ENCODE measurements at regions not wholly inside any gene's neighbourhood (a gene's known extent, or its start where the extent isn't known, plus 50 kb on each side); places are given as distances from the start of the nearest gene placed in this dataset.
"Not testable (repeated sequence)": the region's sequence is repeated elsewhere in the genome, so short reads cannot be mapped to it uniquely, and the experiment has no call there.

GRCh38 chr1:5684791-5685190, 307.4 kb downstream of the NPHP4 start:
- no peak for DNase-seq

GRCh38 chr1:5683446-5683845, 308.8 kb downstream of the NPHP4 start:
- no peak for DNase-seq

GRCh38 chr1:5682626-5683225, 309.5 kb downstream of the NPHP4 start:
- no peak for DNase-seq

GRCh38 chr1:5681654-5682053, 310.6 kb downstream of the NPHP4 start:
- DNase-seq, result no peak

GRCh38 chr1:5680600-5680999, 311.6 kb downstream of the NPHP4 start:
- no peak for DNase-seq

- no peak for DNase-seq
Measured at GRCh38 chr1:5678759-5679158, 313.5 kb downstream of the NPHP4 start.

- DNase-seq, result not testable (repeated sequence)
Measured at GRCh38 chr1:5672355-5672754, 319.9 kb downstream of the NPHP4 start.

- DNase-seq, result no peak
Measured at GRCh38 chr1:5670590-5671350, 321.5 kb downstream of the NPHP4 start.

- DNase-seq, result no peak
Measured at GRCh38 chr1:5667513-5668325, 324.5 kb downstream of the NPHP4 start.

- no peak for DNase-seq
Measured at GRCh38 chr1:5664906-5665875, 327.0 kb downstream of the NPHP4 start.

- DNase-seq, result no peak
Measured at GRCh38 chr1:5664081-5664768, 328.0 kb downstream of the NPHP4 start.

GRCh38 chr1:5662744-5663126, 329.5 kb downstream of the NPHP4 start:
- DNase-seq, result no peak

GRCh38 chr1:5662086-5662743, 330.0 kb downstream of the NPHP4 start:
- DNase-seq, result no peak

- no peak for DNase-seq
Measured at GRCh38 chr1:5661196-5662085, 330.8 kb downstream of the NPHP4 start.

- DNase-seq, result no peak
Measured at GRCh38 chr1:5660141-5660935, 331.9 kb downstream of the NPHP4 start.

- no peak for DNase-seq
Measured at GRCh38 chr1:5659606-5660005, 332.6 kb downstream of the NPHP4 start.

- no peak for DNase-seq
Measured at GRCh38 chr1:5658340-5659316, 333.6 kb downstream of the NPHP4 start.
